ENCODE measurements at regions not wholly inside any gene's neighbourhood (a gene's known extent, or its start where the extent isn't known, plus 50 kb on each side); places are given as distances from the start of the nearest gene placed in this dataset.
"Not testable (repeated sequence)": the region's sequence is repeated elsewhere in the genome, so short reads cannot be mapped to it uniquely, and the experiment has no call there.

DNA sequence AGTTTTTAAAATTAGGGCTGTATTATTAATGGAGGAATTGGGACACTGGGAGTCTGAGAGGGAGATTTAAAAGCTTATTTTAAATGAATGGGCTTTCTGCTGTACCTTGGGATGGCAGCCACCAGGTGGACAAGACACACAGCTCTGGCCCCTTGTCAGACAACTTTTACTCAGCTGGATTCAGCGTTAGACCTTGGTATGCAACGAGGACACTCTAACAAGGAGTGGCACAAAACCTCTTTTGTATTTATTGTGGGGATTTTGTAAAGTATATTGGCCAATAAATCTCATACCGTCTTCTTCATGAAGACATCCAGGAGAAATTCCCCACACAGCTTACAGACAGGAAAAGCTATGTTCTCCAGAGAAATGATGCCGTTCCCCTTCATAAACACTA is 105.7 kb downstream of the LCA5 start:
- no peak for DNase-seq

DNA sequence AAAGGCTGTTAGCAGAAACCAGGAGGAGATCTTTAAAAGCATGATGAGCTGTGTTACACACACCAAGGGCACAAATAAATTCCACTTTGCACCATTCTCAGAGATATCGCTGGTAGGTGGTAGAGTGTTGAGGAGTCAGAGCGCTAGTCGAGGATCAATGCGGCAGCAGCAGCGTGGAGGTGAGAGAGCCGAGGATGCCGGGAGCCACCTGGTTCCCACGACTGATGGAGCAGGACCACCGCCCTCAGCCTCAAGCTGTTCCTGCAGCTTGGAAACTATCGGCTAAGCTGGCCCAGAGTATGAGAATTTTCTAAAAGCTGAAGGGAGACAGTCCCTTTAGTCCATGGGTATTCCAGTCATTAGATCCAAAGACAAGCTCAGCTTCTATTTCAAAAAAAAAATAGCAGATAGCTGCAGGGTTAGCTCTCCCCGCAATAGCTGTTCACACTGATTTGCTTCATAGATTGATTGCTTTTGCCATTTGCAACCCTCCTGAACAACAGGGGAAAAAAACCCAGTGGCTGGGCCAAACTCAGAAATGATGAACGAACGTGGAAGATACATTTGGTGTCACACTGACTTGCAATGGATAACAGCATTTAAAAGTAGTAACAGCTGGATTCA is 106.2 kb downstream of the LCA5 start:
- DNase-seq = no peak

DNA sequence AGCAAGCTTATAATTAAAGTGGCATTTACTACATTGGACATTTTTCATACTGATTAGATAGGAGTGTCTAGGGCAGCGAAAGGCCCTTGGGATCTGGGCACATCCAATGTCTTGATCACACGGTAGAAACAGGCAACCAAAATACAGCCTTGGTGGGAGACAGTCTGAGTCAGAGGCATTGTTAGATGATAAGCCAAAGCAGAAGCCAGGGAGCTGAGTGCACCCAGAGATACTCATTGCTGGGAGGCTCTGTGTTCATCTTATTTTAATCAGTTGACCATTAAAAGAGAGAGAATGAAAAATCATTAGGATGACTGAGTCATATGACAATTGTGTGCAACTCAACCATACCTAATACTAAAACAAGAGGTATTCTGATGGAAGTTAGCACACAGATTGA is 109.5 kb downstream of the LCA5 start:
- DNase-seq = no peak

GRCh38 chr6:79426625-79427278 is 110.5 kb downstream of the LCA5 start:
- DNase-seq = no peak

GRCh38 chr6:79425589-79426311 is 111.5 kb downstream of the LCA5 start:
- no peak for DNase-seq

GRCh38 chr6:79423216-79423615 is 114.0 kb downstream of the LCA5 start:
- DNase-seq = no peak

- no peak for DNase-seq
Observed at GRCh38 chr6:79422666-79423065, 114.6 kb downstream of the LCA5 start.

- peak; percentile 40 for DNase-seq
Observed at GRCh38 chr6:79421707-79422484, 115.3 kb downstream of the LCA5 start.

DNA sequence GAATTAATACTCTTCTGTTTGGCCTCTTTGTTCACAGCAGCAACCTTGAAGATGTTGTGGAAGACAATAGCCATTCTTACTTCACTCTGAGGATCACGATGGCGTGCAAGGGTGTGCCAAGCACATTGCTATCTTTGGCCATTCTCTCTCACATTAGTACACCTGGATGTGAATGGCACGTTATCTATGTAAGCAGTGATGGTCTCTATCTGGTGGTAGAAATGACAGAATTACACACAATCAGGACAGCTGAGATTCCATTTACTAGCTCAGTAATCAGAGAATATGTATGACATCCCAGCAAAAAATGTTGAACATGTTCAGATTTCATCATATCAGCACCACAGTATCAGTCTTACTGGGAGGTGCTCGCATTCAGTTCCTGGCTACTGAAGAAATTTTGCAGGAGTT is 116.2 kb downstream of the LCA5 start:
- DNase-seq = no peak

GRCh38 chr6:79420054-79420453 is 117.2 kb downstream of the LCA5 start:
- DNase-seq = no peak

GRCh38 chr6:79416931-79417330 is 120.3 kb downstream of the LCA5 start:
- no peak for DNase-seq

- DNase-seq = no peak
Observed at GRCh38 chr6:79413562-79414002, 123.6 kb downstream of the LCA5 start.

- DNase-seq = no peak
Observed at GRCh38 chr6:79410806-79411205, 126.4 kb downstream of the LCA5 start.

- no peak for DNase-seq
Observed at GRCh38 chr6:79408256-79408974, 128.8 kb downstream of the LCA5 start.

- DNase-seq = no peak
Observed at GRCh38 chr6:79404677-79405076, 132.6 kb downstream of the LCA5 start.

GRCh38 chr6:79404261-79404660 is 133.0 kb downstream of the LCA5 start:
- DNase-seq = no peak

DNA sequence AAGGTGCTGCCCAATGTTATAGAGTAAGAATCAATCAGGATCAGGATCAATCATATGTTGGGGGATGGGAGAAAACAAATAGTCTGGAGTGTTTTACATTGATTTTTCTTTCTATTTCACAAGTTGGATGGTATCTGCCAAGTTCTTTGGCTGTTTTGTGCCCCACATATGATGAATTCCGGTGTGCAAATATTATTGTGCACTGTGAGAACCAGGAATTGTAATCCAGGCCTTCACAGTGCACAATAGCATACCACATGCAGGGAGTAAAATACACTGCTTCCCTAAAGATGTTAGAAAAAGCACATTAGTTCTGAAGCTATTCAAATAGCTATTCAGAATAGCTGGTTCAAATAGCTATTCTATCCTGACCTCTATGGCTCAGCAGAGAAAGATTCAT is 133.7 kb downstream of the LCA5 start:
- no peak for DNase-seq

GRCh38 chr6:79403086-79403485 is 134.1 kb downstream of the LCA5 start:
- no peak for DNase-seq

GRCh38 chr6:79399499-79399898 is 137.7 kb downstream of the LCA5 start:
- no peak for DNase-seq

GRCh38 chr6:79398617-79399016 is 138.6 kb downstream of the LCA5 start:
- not testable (repeated sequence) for DNase-seq

DNA sequence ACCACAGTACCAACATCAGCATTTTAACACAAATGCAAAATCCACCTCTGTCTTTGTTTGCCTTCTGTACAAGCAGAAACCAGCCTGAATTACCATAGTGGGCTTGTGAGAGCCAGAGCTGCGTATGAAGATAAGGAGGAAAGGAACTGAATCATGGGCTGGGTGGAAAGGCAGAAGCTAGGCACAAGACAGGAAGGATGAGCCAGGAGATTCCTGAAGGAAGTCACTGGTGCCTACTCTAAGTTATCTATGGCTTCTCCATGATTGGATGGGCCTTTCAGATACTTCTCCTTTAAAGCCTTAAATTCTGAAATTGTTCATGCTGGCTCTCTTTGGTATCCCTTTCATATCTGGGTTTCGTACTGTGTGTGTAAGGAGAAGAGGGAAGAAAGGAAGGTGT is 140.6 kb downstream of the LCA5 start:
- no peak for DNase-seq

GRCh38 chr6:79394690-79395089 is 142.5 kb downstream of the LCA5 start:
- no peak for DNase-seq

- DNase-seq = no peak
Observed at GRCh38 chr6:79392094-79392493, 145.1 kb downstream of the LCA5 start.

Measured in T1000 (cell line).